Neuronal stem cell (in vitro differentiated cells): ENCODE measurements at regions not wholly inside any gene's neighbourhood (a gene's known extent, or its start where the extent isn't known, plus 50 kb on each side); places are given as distances from the start of the nearest gene placed in this dataset.

Source experiments
- DNase-seq: peaks from one replicate; pipeline ENCODE4 v3.0.0-alpha.2; 2013; ENCODE audit warnings: low spot score
- H2AFZ ChIP-seq: one replicate; pipeline ENCODE4 v1.6.1; 2013; ENCODE audit warnings: mild to moderate bottlenecking, low read length, inconsistent platforms
- H2AK5ac ChIP-seq: 2 replicates; pipeline ENCODE4 v1.6.1; 2013; ENCODE audit warnings: low read depth, mild to moderate bottlenecking, inconsistent platforms, low read length, moderate library complexity, mixed read lengths
- H2BK120ac ChIP-seq: 2 replicates; pipeline ENCODE4 v1.6.1; 2013; ENCODE audit warnings: low read depth, mild to moderate bottlenecking, inconsistent platforms, low read length, moderate library complexity, mixed read lengths
- H2BK12ac ChIP-seq: one replicate; pipeline ENCODE4 v1.6.1; 2013; ENCODE audit warnings: low read length, inconsistent platforms
- H2BK15ac ChIP-seq: 2 replicates; pipeline ENCODE4 v1.6.1; 2013; ENCODE audit warnings: mild to moderate bottlenecking, low read length, inconsistent platforms, mixed read lengths
- H2BK5ac ChIP-seq: one replicate; pipeline ENCODE4 v1.6.1; 2013; ENCODE audit warnings: inconsistent platforms, mild to moderate bottlenecking, low read length, moderate library complexity
- H3K14ac ChIP-seq: one replicate; pipeline ENCODE4 v1.6.1; 2013; ENCODE audit warnings: low read length, inconsistent platforms
- H3K18ac ChIP-seq: 2 replicates; pipeline ENCODE4 v1.6.1; 2013; ENCODE audit warnings: low read length, inconsistent platforms
- H3K23ac ChIP-seq: 2 replicates; pipeline ENCODE4 v1.6.1; 2013; ENCODE audit warnings: low read depth, mild to moderate bottlenecking, mixed read lengths, low read length, inconsistent platforms; ENCODE audit not compliant: poor library complexity
- H3K27ac ChIP-seq: replicated peaks from 3 replicates; pipeline ENCODE4 v1.5.1; 2013; ENCODE audit warnings: low read length, inconsistent platforms
- H3K27me3 ChIP-seq, 3 experiments: 2 replicates each; pipeline ENCODE4 v1.6.1; 2013; ENCODE audit warnings: low read length in 3 of 3, mild to moderate bottlenecking in 2 of 3, inconsistent platforms in 1 of 3, low read depth in 1 of 3, mixed read lengths in 1 of 3, moderate library complexity in 1 of 3; ENCODE audit not compliant: control insufficient read depth in 3 of 3, insufficient read depth in 3 of 3
- H3K36me3 ChIP-seq, 2 donors: replicated peaks in 1 of 2; 2 replicates each; pipeline ENCODE4 v1.6.1; 2013; ENCODE audit warnings: low read length in 2 of 2; ENCODE audit not compliant: control insufficient read depth in 2 of 2, insufficient read depth in 2 of 2
- H3K4ac ChIP-seq: 2 replicates; pipeline ENCODE4 v1.6.1; 2013; ENCODE audit warnings: inconsistent platforms, mild to moderate bottlenecking, low read length, moderate library complexity
- H3K4me1 ChIP-seq, 2 donors: 1 replicate in 1 of 2; 2 replicates in 1 of 2; pipeline ENCODE4 v1.6.1; 2013; ENCODE audit warnings: low read length in 2 of 2, low read depth in 1 of 2; ENCODE audit not compliant: control insufficient read depth in 2 of 2, insufficient read depth in 1 of 2
- H3K4me2 ChIP-seq: one replicate; pipeline ENCODE4 v1.6.1; 2013; ENCODE audit warnings: mild to moderate bottlenecking, low read length, inconsistent platforms; ENCODE audit not compliant: insufficient read depth, poor library complexity, severe bottlenecking
- H3K4me3 ChIP-seq, 2 donors: 2 replicates each; pipeline ENCODE4 v1.5.1; 2013; ENCODE audit warnings: low read length in 2 of 2, mild to moderate bottlenecking in 2 of 2, inconsistent platforms in 1 of 2, moderate library complexity in 1 of 2
- H3K79me1 ChIP-seq: one replicate; pipeline ENCODE4 v1.6.1; 2013; ENCODE audit warnings: low read depth, mild to moderate bottlenecking, inconsistent platforms, low read length, moderate library complexity
- H3K9ac ChIP-seq: one replicate; pipeline ENCODE4 v1.6.1; 2013; ENCODE audit warnings: mild to moderate bottlenecking, low read depth, low read length, inconsistent platforms; ENCODE audit not compliant: poor library complexity
- H3K9me3 ChIP-seq, 2 donors: replicated peaks in 1 of 2; 2 replicates each; pipeline versions ENCODE3 to v1.6.1; 2013; ENCODE audit warnings: low read length in 2 of 2, mild to moderate bottlenecking in 2 of 2, inconsistent platforms in 1 of 2, low read depth in 1 of 2, mixed read lengths in 1 of 2, moderate library complexity in 1 of 2; ENCODE audit not compliant: control insufficient read depth in 2 of 2, insufficient read depth in 1 of 2
- H4K8ac ChIP-seq: one replicate; pipeline ENCODE4 v1.6.1; 2013; ENCODE audit warnings: low read depth, mild to moderate bottlenecking, inconsistent platforms, low read length, moderate library complexity
- H4K91ac ChIP-seq: one replicate; pipeline ENCODE4 v1.6.1; 2013; ENCODE audit warnings: low read length, low read depth, mild to moderate bottlenecking, inconsistent platforms; ENCODE audit not compliant: poor library complexity
- WGBS, 2 donors: extraction: QIAGEN DNeasy Blood & Tissue Kit; methylation state at CpG; one replicate each; pipeline ENCODE4 v1.1.7; 2013; ENCODE audit warnings: missing lambda C conversion rate in 2 of 2, mixed read lengths in 1 of 2; ENCODE audit not compliant: insufficient read length in 2 of 2, insufficient replicate concordance in 1 of 2; ENCODE audit errors: extremely low coverage in 2 of 2; 5-methylcytosine and 5-hydroxymethylcytosine counted together

DNA sequence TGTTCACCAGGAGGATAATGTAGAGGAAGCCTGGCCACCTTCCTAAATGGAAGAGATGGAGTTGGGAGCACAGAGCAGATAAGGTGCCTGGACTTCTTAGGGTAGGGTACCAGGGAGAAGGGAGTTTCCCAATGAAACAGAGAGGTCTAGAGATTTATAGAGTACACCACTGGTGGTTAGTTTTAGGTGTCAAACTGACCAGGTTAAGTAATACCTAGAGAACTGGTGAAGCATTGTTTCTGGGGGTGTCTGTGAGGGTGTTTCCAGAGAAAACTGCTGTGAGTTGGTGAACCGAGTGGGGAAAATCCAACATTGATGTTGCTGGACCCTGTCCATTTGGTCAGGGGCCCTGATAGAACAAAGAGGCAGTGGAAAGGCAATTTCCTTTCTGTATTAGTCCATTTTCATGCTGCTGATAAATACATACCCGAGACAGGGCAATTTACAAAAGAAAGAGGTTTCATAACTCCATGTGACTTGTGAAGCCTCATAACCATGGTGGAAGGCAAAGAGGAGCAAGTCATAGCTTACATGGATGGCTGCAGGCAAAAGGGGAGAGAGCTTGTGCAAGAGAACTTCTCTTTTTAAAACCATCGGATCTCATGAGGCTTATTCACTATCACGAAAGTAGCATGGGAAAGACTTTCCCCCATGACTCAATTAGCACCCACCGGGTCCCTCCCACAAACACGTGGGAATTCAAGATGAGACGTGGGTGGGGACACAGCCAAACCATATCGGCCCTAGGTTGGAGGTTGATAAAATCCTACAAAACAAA, 260.8 kb downstream of the CBLN2 start:
- no peak overlapping the region for H2BK15ac ChIP-seq
- H3K14ac ChIP-seq: no peak overlapping the region
- H3K27ac ChIP-seq: no peak overlapping the region
- no peaks in the 10 kb centered on the region for H3K9me3 ChIP-seq
- no peak overlapping the region for H3K9ac ChIP-seq
- H3K4ac ChIP-seq: no peak overlapping the region
- H3K36me3 ChIP-seq: no peaks in the 10 kb centered on the region
- no peak overlapping the region for H2AFZ ChIP-seq
- no peak overlapping the region for H4K91ac ChIP-seq
- H3K4me3 ChIP-seq: no peak overlapping the region
- no peak for DNase-seq
- H2BK5ac ChIP-seq: no peak overlapping the region
- H3K79me1 ChIP-seq: no peaks in the 10 kb centered on the region
- no peak overlapping the region for H3K23ac ChIP-seq
- WGBS, 2 donors: no CpG with 5 or more reads among the region's 8 CpGs
- H3K4me1 ChIP-seq: no peaks in the 10 kb centered on the region
- no peak overlapping the region for H3K18ac ChIP-seq
- no peak overlapping the region for H2BK12ac ChIP-seq
- no peaks in the 10 kb centered on the region for H3K27me3 ChIP-seq
- H2AK5ac ChIP-seq: no peak overlapping the region
- H2BK120ac ChIP-seq: no peak overlapping the region
- no peak overlapping the region for H3K4me2 ChIP-seq
- no peak overlapping the region for H4K8ac ChIP-seq

DNA sequence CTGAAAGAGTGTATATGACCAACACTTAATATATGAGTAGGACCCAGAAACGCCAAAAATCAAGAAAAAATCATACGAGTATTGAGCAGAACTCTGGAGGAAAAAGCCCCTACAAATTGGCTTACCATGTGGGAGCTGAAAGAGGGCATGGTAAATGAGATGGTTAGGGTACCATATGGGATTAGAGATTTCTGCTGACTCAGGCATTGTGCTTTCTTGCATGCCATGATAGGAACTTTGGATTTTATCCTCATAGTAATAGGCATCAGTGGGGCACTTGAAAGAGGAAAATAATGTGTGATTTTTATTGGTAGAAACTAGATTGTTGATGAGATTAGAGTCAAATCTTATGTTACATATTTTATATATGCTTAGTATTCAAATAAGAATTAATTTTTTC, 271.1 kb downstream of the CBLN2 start:
- Histone ChIP-seq H4K8ac (no peak overlapping the region), H3K9me3 (no peaks in the 10 kb centered on the region), H4K91ac (no peak overlapping the region), H3K27me3 (no peaks in the 10 kb centered on the region), H3K18ac (no peak overlapping the region), H2AK5ac (no peak overlapping the region), H3K23ac (no peak overlapping the region), H2BK120ac (no peak overlapping the region), H3K14ac (no peak overlapping the region), H3K4me1 (peaks cover 0 to 2% of the 10 kb centered on the region in 2 donors), H2AFZ (no peak overlapping the region), H3K79me1 (no peaks in the 10 kb centered on the region), H3K27ac (no peak overlapping the region), H3K9ac (no peak overlapping the region), H3K4me3 (no peak overlapping the region), H3K4me2 (no peak overlapping the region), H2BK5ac (no peak overlapping the region), H2BK15ac (no peak overlapping the region), H3K4ac (no peak overlapping the region), H3K36me3 (no peaks in the 10 kb centered on the region), H2BK12ac (no peak overlapping the region)
- DNase-seq: no peak
- no CpG with 5 or more reads among the region's 2 CpGs for WGBS, 2 donors

DNA sequence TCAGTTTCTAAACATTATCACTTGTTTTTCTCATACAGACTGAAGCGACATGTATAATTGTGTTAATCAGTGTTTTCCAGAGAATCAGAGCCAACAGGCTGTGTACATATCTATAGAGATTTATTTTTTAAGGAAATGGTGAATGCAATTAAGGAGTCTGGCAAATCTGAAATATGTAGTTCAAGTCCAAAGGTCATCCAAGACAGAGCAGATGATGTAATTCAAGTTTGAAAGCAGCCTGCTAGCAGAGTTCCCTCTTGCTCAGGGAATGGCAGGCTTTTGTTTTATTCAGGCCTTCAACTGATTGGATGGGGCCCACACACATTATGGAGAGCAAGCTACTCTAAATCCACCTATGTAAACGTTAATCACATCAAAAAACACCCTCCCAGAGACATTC, 282.6 kb downstream of the CBLN2 start:
- Histone ChIP-seq H2BK15ac (no peak overlapping the region), H3K23ac (no peak overlapping the region), H3K4me3 (no peak overlapping the region), H3K27ac (no peak overlapping the region), H4K8ac (no peak overlapping the region), H3K4ac (no peak overlapping the region), H3K9me3 (no peaks in the 10 kb centered on the region), H3K79me1 (no peaks in the 10 kb centered on the region), H4K91ac (no peak overlapping the region), H2BK120ac (no peak overlapping the region), H2BK12ac (no peak overlapping the region), H3K4me1 (peaks cover 3% of the 10 kb centered on the region in 2 donors), H2BK5ac (no peak overlapping the region), H3K36me3 (no peaks in the 10 kb centered on the region), H3K27me3 (no peaks in the 10 kb centered on the region), H3K18ac (no peak overlapping the region), H3K14ac (no peak overlapping the region), H3K4me2 (no peak overlapping the region), H2AFZ (no peak overlapping the region), H2AK5ac (no peak overlapping the region), H3K9ac (no peak overlapping the region)
- no CpG with 5 or more reads among the region's 2 CpGs for WGBS, 2 donors
- DNase-seq: no peak

DNA sequence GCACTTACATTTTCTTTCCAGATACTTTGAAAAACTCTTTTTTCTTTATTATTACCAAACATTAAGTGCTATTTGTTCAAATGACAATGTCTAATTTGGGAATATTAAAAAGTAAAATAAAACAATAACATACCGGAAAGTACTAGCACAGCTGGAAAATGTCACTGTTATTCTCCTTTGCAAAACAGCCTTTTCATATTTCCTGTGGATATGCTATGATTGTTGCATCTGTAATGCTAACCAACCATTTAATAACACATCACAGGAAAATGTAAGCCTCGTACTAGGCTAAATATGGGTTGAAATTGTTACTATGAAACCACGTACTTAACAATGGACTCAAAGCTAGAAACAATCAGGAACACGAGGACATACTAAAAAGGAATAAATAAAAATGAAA, 298.1 kb downstream of the CBLN2 start:
- no peak overlapping the region for H3K18ac ChIP-seq
- no peak overlapping the region for H3K4me2 ChIP-seq
- no peak overlapping the region for H3K4me3 ChIP-seq
- H3K9ac ChIP-seq: no peak overlapping the region
- no peak for DNase-seq
- no peak overlapping the region for H3K14ac ChIP-seq
- no peak overlapping the region for H2BK120ac ChIP-seq
- H4K91ac ChIP-seq: no peak overlapping the region
- no peak overlapping the region for H3K23ac ChIP-seq
- no peak overlapping the region for H2AK5ac ChIP-seq
- no peaks in the 10 kb centered on the region for H3K27me3 ChIP-seq
- H3K27ac ChIP-seq: no peak overlapping the region
- H2BK12ac ChIP-seq: no peak overlapping the region
- WGBS, 2 donors: no CpG with 5 or more reads among the region's 4 CpGs
- H3K36me3 ChIP-seq: no peaks in the 10 kb centered on the region
- no peak overlapping the region for H2AFZ ChIP-seq
- H2BK5ac ChIP-seq: no peak overlapping the region
- no peaks in the 10 kb centered on the region for H3K79me1 ChIP-seq
- no peak overlapping the region for H3K4ac ChIP-seq
- no peaks in the 10 kb centered on the region for H3K4me1 ChIP-seq
- no peak overlapping the region for H4K8ac ChIP-seq
- H3K9me3 ChIP-seq: no peaks in the 10 kb centered on the region
- no peak overlapping the region for H2BK15ac ChIP-seq
